NT2/D1 (cell line): ENCODE measurements at regions not wholly inside any gene's neighbourhood (a gene's known extent, or its start where the extent isn't known, plus 50 kb on each side); places are given as distances from the start of the nearest gene placed in this dataset.

Source experiments
- SUZ12 ChIP-seq: IDR thresholded peaks from 2 replicates; pipeline ENCODE4 v1.6.1; 2011; ENCODE audit not compliant: insufficient read length, insufficient read depth; ENCODE audit errors: extremely low read depth
- YY1 ChIP-seq: IDR thresholded peaks from 2 replicates; pipeline ENCODE4 v1.6.1; 2011; ENCODE audit not compliant: insufficient read length, insufficient read depth
- ZNF274 ChIP-seq: IDR thresholded peaks from 2 replicates; pipeline ENCODE4 v1.6.1; 2011; ENCODE audit warnings: mild to moderate bottlenecking, low read depth, low read length

DNA sequence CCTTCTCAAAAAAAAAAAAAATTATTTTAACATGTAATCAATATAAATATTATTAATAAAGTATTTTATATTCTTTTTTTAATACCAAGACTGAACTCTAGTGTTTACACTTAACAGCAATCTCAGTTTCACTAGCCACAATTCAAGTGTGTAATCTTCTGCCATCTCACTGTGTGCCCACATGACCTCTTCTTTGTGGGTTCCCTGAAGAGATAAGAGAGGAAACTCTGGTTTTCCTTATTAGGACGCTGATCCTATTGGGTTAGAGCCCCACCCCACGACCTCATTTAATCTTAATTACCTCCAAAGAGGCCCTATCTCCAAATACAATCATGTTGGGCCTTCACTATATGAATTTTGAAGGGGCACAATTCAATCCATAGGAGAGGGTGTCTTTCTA lies 177.6 kb downstream of the STK31 start:
- TF ChIP-seq SUZ12 (no peak), ZNF274 (no peak), YY1 (no peak)
